Testis (tissue), 2 donors: ENCODE measurements at regions not wholly inside any gene's neighbourhood (a gene's known extent, or its start where the extent isn't known, plus 50 kb on each side); places are given as distances from the start of the nearest gene placed in this dataset.

Source experiments
- POLR2A ChIP-seq: fragments of 450-650 bp; IDR thresholded peaks from one replicate; pipeline ENCODE4 v1.6.1; 2017; ENCODE audit warnings: antibody characterized with exemption, mild to moderate bottlenecking, moderate library complexity
- TF ChIP-seq, protein P1 (sequence below), 3 experiments: fragments of 450-650 bp in 2 of 3; fragments of 200-600 bp in 1 of 3; sonication (generic) in 1 of 3; IDR thresholded peaks; one replicate each; pipeline ENCODE4 v1.5.1; 2016 to 2019; ENCODE audit warnings: antibody characterized with exemption in 3 of 3, mild to moderate bottlenecking in 2 of 3, moderate library complexity in 1 of 3

DNA sequence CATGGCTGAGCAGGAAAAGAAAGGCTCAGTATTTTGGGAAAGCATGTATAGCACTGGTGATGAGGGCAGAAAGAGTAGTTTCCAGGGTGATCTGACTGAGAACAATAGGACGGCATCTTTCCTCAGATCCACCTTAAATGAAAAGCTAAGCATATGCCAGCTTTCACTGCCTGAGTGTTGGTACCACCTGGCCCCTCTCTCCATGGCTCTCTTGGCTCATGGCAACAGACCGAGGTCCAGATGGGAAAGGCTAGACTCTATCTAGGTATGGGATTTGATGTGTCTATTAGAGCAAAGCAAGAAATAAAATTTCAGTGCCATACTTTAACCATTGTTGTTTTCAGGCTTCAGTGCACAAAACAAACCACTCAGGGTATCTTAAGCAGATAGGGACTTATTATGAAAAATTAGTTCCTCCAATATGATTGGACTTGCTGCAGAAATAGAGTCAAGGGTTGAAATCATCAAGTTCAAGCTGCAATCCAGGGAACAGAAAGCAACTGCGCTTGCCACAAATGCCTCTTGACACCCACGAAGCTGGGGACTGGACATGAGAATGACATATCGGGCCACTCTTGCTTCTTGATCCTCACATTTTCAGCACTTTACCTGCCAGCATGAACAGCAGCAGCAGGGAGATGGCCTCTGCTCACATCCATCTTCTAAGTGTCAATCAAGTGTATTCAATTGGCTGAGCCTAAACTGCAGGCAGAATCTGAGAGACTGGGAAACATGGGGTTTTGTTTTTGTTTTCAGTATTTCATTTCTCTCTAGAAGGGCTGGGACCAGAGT, 64.0 kb upstream of the SNX19 start:
- TF ChIP-seq POLR2A: no peak
- TF ChIP-seq, protein P1, sequence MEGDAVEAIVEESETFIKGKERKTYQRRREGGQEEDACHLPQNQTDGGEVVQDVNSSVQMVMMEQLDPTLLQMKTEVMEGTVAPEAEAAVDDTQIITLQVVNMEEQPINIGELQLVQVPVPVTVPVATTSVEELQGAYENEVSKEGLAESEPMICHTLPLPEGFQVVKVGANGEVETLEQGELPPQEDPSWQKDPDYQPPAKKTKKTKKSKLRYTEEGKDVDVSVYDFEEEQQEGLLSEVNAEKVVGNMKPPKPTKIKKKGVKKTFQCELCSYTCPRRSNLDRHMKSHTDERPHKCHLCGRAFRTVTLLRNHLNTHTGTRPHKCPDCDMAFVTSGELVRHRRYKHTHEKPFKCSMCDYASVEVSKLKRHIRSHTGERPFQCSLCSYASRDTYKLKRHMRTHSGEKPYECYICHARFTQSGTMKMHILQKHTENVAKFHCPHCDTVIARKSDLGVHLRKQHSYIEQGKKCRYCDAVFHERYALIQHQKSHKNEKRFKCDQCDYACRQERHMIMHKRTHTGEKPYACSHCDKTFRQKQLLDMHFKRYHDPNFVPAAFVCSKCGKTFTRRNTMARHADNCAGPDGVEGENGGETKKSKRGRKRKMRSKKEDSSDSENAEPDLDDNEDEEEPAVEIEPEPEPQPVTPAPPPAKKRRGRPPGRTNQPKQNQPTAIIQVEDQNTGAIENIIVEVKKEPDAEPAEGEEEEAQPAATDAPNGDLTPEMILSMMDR (IDR thresholded peaks at IDR 0.05): no peak
